ENCODE measurements at regions not wholly inside any gene's neighbourhood (a gene's known extent, or its start where the extent isn't known, plus 50 kb on each side); places are given as distances from the start of the nearest gene placed in this dataset.

DNA sequence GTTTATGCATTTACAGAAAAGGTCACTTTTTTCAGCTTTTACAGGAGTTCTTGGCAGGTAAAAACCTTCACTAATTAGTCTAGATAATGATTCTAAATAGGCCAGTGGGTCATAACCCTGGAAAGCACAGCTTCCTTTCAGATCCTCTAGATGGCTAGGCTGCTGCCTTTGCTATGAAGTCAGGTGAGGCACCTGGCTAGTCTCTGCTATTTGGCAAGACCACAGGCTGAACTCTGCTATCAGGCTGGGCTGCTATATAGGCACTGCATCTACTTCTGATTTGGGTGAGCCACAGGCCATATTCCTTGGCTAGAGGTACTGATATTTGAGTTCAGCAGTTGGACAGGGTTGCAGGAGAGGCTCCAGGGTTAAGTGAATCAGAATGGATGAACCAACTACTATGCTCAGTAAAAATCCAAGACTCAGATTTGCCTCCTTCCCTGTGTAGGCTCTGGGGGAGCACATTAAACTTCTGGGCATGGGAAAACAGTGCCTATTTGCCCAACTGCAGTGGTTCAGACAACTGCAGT is 665.7 kb upstream of the TBL1XR1 start:
- Histone ChIP-seq H3K18ac (ENCODE audit: extremely low read depth, low read length) (no peak overlapping the region), H3K23me2 (ENCODE audit: low read depth, low read length) (no peaks in the 10 kb centered on the region), H3K23ac (ENCODE audit: insufficient read length) (no peak overlapping the region), H3K4ac (replicated peaks; ENCODE audit: insufficient read length, low read depth, low read length) (no peak overlapping the region), H3K14ac (ENCODE audit: insufficient read length) (no peak overlapping the region), H3K79me2 (ENCODE audit: control insufficient read depth in 1 of 2, insufficient read depth in 2 of 2, low read length in 2 of 2) (no peaks in the 10 kb centered on the region), H2BK5ac (ENCODE audit: low read depth, low read length) (no peak overlapping the region), H3K4me2 (ENCODE audit: insufficient read depth in 1 of 2, low read depth in 2 of 2, low read length in 2 of 2) (no peak overlapping the region), H4K20me1 (replicated peaks in 1 of 2; ENCODE audit: control insufficient read depth in 1 of 2, insufficient read depth in 2 of 2, low read length in 2 of 2) (no peaks in the 10 kb centered on the region), H3K9me3 (ENCODE audit: insufficient read depth in 2 of 2, low read depth in 1 of 2, low read length in 1 of 2) (no peaks in the 10 kb centered on the region), H4K8ac (ENCODE audit: extremely low read depth, insufficient read depth, low read length) (no peak overlapping the region), H3K4me3 (ENCODE audit: extremely low read depth in 1 of 4, insufficient read depth in 2 of 4, low read depth in 3 of 4, low read length in 4 of 4) (no peak overlapping the region), H3K79me1 (ENCODE audit: low read depth, low read length) (no peaks in the 10 kb centered on the region), H2AK5ac (ENCODE audit: low read depth, low read length) (no peak overlapping the region), H3K4me1 (replicated peaks in 1 of 4; ENCODE audit: control insufficient read depth in 3 of 4, insufficient read depth in 4 of 4, low read length in 3 of 4) (no peaks in the 10 kb centered on the region), H3K36me3 (ENCODE audit: control insufficient read depth in 2 of 4, insufficient read depth in 4 of 4, low read length in 3 of 4) (no peaks in the 10 kb centered on the region), H3K27me3 (replicated peaks in 1 of 4; ENCODE audit: control insufficient read depth in 3 of 4, extremely low read depth in 1 of 4, insufficient read depth in 3 of 4, low read length in 3 of 4) (no peaks in the 10 kb centered on the region), H3K27ac (ENCODE audit: low read depth, low read length) (no peak overlapping the region), H2BK120ac (replicated peaks; ENCODE audit: low read depth, low read length) (no peak overlapping the region), H3K9ac (replicated peaks in 1 of 4; ENCODE audit: extremely low read depth in 1 of 4, low read depth in 3 of 4, low read length in 3 of 4) (no peak overlapping the region), H4K91ac (replicated peaks; ENCODE audit: insufficient read length, low read length) (no peak overlapping the region), H2BK12ac (ENCODE audit: low read depth, low read length) (no peak overlapping the region), H2AFZ (ENCODE audit: low read length) (no peak overlapping the region), H2BK20ac (ENCODE audit: low read length) (no peak overlapping the region), H3K56ac (replicated peaks; ENCODE audit: insufficient read length, low read depth, low read length) (no peak overlapping the region), H4K5ac (ENCODE audit: insufficient read length, low read depth, low read length) (no peak overlapping the region), H2BK15ac (ENCODE audit: low read length) (no peak overlapping the region)
- DNase-seq (ENCODE audit: low read depth in 1 of 2, low spot score in 2 of 2) (no peak), FAIRE-seq (no peak)
- ChIA-PET CTCF (ENCODE audit: partially characterized antibody) (interaction anchor here (0.9 kb wide), 1 partner anchor 18 kb away, joined by 3 read pairs; no protein-coding TSS in a partner anchor), POLR2A (ENCODE audit: partially characterized antibody) (no interaction called here)
- TF ChIP-seq EP300 (IDR thresholded peaks at IDR 0.05; ENCODE audit: borderline replicate concordance in 1 of 2, low read depth in 2 of 2, low read length in 2 of 2), result no peak
- TF ChIP-seq NANOG (IDR thresholded peaks at IDR 0.05; ENCODE audit: insufficient read depth, low read depth, low read length, poor library complexity, severe bottlenecking), result no peak
- TF ChIP-seq RAD21 (IDR thresholded peaks at IDR 0.05 in 1 of 2, conservative IDR thresholded peaks at IDR 0.05 in 1 of 2; ENCODE audit: low read depth in 2 of 2, low read length in 2 of 2), result no peak
